GM12865 (cell line): ENCODE measurements at regions not wholly inside any gene's neighbourhood (a gene's known extent, or its start where the extent isn't known, plus 50 kb on each side); places are given as distances from the start of the nearest gene placed in this dataset.

Experiments
- DNase-seq: peaks from one replicate; pipeline ENCODE4 v3.0.0; 2010; ENCODE audit warnings: low read depth
- H3K4me3 ChIP-seq: 2 replicates; pipeline ENCODE4 v1.5.1; 2011; ENCODE audit warnings: mild to moderate bottlenecking, low read depth, low read length, control low read depth
- CTCF ChIP-seq: IDR thresholded peaks from 2 replicates; pipeline ENCODE4 v1.5.1; 2011; ENCODE audit warnings: low read length, control low read depth, low read depth, inconsistent platforms; ENCODE audit not compliant: insufficient read depth; ENCODE audit errors: missing control alignments

- no peak for DNase-seq
- H3K4me3 ChIP-seq: no peak overlapping the region
- no peak for TF ChIP-seq CTCF
Measured at GRCh38 chr12:126798449-126798848, 1468.5 kb upstream of the TMEM132C start.

GRCh38 chr12:126807312-126807865 is 1459.6 kb upstream of the TMEM132C start:
- no peak for TF ChIP-seq CTCF
- DNase-seq: no peak
- H3K4me3 ChIP-seq: no peak overlapping the region

- H3K4me3 ChIP-seq: no peak overlapping the region
- no peak for DNase-seq
- TF ChIP-seq CTCF: no peak
Measured at GRCh38 chr12:126811391-126811790, 1455.6 kb upstream of the TMEM132C start.

GRCh38 chr12:126819554-126819953 is 1447.4 kb upstream of the TMEM132C start:
- H3K4me3 ChIP-seq: no peak overlapping the region
- no peak for TF ChIP-seq CTCF
- no peak for DNase-seq

GRCh38 chr12:126830778-126831680 is 1435.9 kb upstream of the TMEM132C start:
- H3K4me3 ChIP-seq: no peak overlapping the region
- no peak for TF ChIP-seq CTCF
- DNase-seq: no peak

- TF ChIP-seq CTCF: no peak
- DNase-seq: no peak
- H3K4me3 ChIP-seq: no peak overlapping the region
Measured at GRCh38 chr12:126837697-126838096, 1429.3 kb upstream of the TMEM132C start.
